Glutamatergic neuron (in vitro differentiated cells): ENCODE measurements at regions not wholly inside any gene's neighbourhood (a gene's known extent, or its start where the extent isn't known, plus 50 kb on each side); places are given as distances from the start of the nearest gene placed in this dataset.

ENCODE experiments used
- DNase-seq: peaks from one replicate; pipeline ENCODE4 v3.0.0; 2022
- H3K27ac Mint-ChIP-seq: one replicate; pipeline ENCODE4 v1.8.0; 2020; ENCODE audit warnings: mild to moderate bottlenecking, mixed read lengths, inconsistent platforms; ENCODE audit not compliant: unreplicated experiment
- H3K27me3 Mint-ChIP-seq: one replicate; pipeline ENCODE4 v1.8.0; 2020; ENCODE audit warnings: mild to moderate bottlenecking, moderate library complexity, mixed read lengths, inconsistent platforms; ENCODE audit not compliant: unreplicated experiment
- H3K36me3 Mint-ChIP-seq: one replicate; pipeline ENCODE4 v1.8.0; 2020; ENCODE audit warnings: mild to moderate bottlenecking, mixed read lengths, inconsistent platforms; ENCODE audit not compliant: unreplicated experiment
- H3K4me1 Mint-ChIP-seq: one replicate; pipeline ENCODE4 v1.8.0; 2020; ENCODE audit warnings: mild to moderate bottlenecking, low read depth, mixed read lengths, inconsistent platforms; ENCODE audit not compliant: unreplicated experiment
- H3K4me3 Mint-ChIP-seq: one replicate; pipeline ENCODE4 v1.8.0; 2020; ENCODE audit warnings: mild to moderate bottlenecking, mixed read lengths, inconsistent platforms; ENCODE audit not compliant: unreplicated experiment
- H3K9me3 Mint-ChIP-seq: one replicate; pipeline ENCODE4 v1.8.0; 2020; ENCODE audit warnings: mild to moderate bottlenecking, moderate library complexity, mixed read lengths, inconsistent platforms; ENCODE audit not compliant: unreplicated experiment
- CTCF ChIP-seq: fragments of 200-600 bp; sonication (generic); IDR thresholded peaks from one replicate; pipeline ENCODE4 v1.5.0; 2021; ENCODE audit not compliant: partially characterized antibody, unreplicated experiment

GRCh38 chr1:82836213-82836972 lies 1035.7 kb downstream of the ADGRL2 start:
- Mint-ChIP-seq H3K9me3 (peaks cover 2% of the 10 kb centered on the region), H3K36me3 (no peaks in the 10 kb centered on the region), H3K27ac (no peak overlapping the region), H3K4me1 (peaks cover 38% of the 10 kb centered on the region), H3K27me3 (no peaks in the 10 kb centered on the region), H3K4me3 (no peak overlapping the region)
- no peak for DNase-seq
- no peak for TF ChIP-seq CTCF

GRCh38 chr1:82830690-82831380 lies 1030.1 kb downstream of the ADGRL2 start:
- peaks cover 2% of the 10 kb centered on the region for H3K9me3 Mint-ChIP-seq

GRCh38 chr1:82829527-82829926 lies 1028.8 kb downstream of the ADGRL2 start:
- no peaks in the 10 kb centered on the region for H3K27me3 Mint-ChIP-seq

More at GRCh38 chr1:82830690-82831380, 1030.1 kb downstream of the ADGRL2 start:
- DNase-seq, result no peak
- no peaks in the 10 kb centered on the region for H3K4me1 Mint-ChIP-seq
- no peak for TF ChIP-seq CTCF
- no peaks in the 10 kb centered on the region for H3K27me3 Mint-ChIP-seq
- H3K36me3 Mint-ChIP-seq, result no peaks in the 10 kb centered on the region
- no peak overlapping the region for H3K27ac Mint-ChIP-seq
- no peak overlapping the region for H3K4me3 Mint-ChIP-seq

GRCh38 chr1:82823876-82824275 lies 1023.1 kb downstream of the ADGRL2 start:
- Mint-ChIP-seq H3K4me1 (peaks cover 18% of the 10 kb centered on the region), H3K9me3 (no peaks in the 10 kb centered on the region), H3K4me3 (no peak overlapping the region), H3K36me3 (no peaks in the 10 kb centered on the region), H3K27me3 (no peaks in the 10 kb centered on the region), H3K27ac (peak overlapping the region; percentile 34)
- TF ChIP-seq CTCF, result no peak
- no peak for DNase-seq

More at GRCh38 chr1:82829527-82829926, 1028.8 kb downstream of the ADGRL2 start:
- Mint-ChIP-seq H3K36me3 (no peaks in the 10 kb centered on the region), H3K27ac (no peak overlapping the region), H3K4me3 (no peak overlapping the region), H3K9me3 (peaks cover 2% of the 10 kb centered on the region), H3K4me1 (no peaks in the 10 kb centered on the region)
- TF ChIP-seq CTCF, result no peak
- DNase-seq, result no peak

GRCh38 chr1:82820816-82821215 lies 1020.1 kb downstream of the ADGRL2 start:
- no peak for DNase-seq
- TF ChIP-seq CTCF, result no peak
- Mint-ChIP-seq H3K36me3 (no peaks in the 10 kb centered on the region), H3K9me3 (no peaks in the 10 kb centered on the region), H3K27ac (no peak overlapping the region), H3K27me3 (no peaks in the 10 kb centered on the region), H3K4me1 (peaks cover 18% of the 10 kb centered on the region), H3K4me3 (no peak overlapping the region)
